ENCODE measurements at regions not wholly inside any gene's neighbourhood (a gene's known extent, or its start where the extent isn't known, plus 50 kb on each side); places are given as distances from the start of the nearest gene placed in this dataset.

DNA sequence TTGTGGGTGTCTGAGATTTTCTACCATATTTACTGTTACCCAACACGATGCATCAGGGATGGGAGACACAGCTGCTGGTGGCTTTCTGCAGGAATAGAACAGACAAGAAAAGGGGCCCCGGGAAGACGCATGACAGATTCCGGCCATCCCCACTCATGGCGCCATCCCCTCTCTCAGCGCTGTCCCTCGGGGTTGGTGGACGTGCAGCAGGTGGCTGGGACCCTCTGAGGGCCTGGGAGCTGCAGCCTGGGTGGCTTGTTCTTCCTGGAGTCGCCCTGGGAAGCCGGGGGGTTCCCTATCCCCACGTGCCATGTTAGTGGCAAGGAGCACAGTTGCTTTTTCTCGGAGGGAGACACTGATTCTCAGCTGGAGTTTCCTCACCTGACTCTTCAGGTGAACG, 1123.3 kb downstream of the BRD1 start:
- DNase-seq: no peak

DNA sequence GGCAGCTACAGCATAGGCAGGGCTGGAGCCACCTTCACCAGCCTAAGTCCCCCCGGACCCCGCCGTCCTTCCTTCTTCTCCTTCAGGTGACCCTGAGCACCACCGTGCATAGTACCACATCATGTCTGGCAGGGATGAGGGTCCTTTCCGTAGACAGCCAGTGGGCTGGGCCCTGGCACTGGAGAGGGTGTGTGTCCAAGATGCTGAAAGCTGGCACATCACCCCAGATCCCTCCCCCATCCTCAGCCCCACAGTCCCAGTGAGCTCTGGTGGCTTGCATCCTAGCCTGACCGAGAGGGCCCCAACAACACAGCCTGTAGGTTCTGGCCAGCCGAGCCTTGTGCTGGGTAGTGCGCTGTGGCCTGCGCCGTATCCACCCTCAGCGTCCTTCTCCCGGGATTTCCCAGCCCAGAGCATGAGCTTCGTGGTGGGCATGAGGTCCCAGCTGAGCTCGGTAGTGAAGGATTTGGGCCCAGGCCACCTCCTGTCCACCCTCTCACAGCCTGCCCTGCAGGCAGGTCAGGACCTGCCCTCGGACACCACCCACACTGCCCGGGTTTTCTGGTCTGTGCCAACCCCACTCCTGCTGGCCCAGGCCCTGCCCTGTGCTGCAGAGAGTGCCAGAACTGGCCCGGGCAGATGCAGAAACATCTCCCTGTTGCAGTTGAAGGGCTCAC, 1124.3 kb downstream of the BRD1 start:
- no peak for DNase-seq

DNA sequence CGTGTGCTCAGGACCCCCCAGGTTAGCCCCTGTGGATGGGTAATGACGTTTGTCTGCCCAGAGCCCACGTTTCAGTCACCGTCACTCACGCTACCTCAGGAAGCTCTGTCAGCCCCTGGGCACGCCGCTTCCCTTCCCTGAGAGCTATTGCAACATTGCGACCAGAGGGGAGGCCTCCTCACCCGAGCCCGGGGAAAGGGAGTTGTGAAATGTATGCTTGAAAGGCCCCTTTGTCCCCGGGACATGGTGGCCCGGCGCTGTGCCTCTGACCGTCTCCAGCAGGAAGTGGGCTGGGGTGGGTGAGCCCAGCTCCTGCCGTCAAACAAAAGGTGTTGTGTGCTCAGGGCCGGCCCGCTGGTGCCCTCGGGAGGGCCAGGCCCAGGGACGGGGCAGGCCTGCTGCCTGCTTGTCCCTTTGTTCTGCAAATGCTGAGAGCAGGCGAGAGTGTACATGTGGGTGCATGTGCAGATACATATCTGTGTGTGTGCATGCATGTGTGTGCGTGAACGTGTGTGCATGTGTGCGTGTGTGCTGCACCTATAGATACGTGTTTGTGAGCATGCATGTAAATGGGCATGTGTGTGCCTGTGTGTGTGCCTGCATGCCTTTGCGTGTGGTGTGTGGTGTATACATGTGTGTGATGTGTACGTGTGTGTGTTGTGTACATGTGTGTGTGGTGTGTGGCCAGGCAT, 1125.0 kb downstream of the BRD1 start:
- no peak for DNase-seq

DNA sequence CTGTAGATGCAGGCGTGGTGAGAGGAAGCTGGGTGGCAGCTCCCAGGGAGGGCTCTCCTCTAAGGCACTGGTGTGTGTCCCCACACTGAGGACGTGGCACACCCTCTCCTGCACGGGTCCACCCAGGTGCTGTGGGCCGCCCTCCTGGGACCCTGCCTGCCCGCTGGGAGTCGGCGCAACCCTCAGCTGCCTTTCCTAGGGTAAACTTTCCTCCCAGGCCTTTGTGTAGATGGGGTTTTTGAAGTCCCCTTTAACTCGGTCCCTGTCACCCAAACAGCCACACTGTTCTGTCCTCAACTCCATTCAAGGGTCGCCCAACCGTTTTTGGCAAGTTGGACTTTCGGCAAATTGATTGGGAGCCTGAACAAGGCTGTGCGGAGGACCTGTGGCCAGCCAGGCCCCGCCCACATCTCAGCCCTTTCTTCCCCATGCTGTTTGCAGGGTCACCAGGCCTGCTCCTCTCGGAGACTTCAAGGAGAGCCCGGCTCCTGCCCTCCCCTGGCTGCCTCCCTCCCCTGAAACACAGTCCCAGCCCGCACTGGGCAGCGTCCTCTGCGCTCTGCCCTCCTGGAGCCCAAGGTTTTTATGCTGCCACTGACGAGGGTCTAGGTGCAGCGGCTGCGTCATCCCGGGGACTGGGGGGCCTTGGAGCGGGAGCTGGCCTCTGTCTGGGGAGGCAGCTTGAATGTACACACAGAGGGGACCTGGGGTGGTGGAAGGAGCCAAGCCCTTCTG, 1126.2 kb downstream of the BRD1 start:
- DNase-seq: no peak

DNA sequence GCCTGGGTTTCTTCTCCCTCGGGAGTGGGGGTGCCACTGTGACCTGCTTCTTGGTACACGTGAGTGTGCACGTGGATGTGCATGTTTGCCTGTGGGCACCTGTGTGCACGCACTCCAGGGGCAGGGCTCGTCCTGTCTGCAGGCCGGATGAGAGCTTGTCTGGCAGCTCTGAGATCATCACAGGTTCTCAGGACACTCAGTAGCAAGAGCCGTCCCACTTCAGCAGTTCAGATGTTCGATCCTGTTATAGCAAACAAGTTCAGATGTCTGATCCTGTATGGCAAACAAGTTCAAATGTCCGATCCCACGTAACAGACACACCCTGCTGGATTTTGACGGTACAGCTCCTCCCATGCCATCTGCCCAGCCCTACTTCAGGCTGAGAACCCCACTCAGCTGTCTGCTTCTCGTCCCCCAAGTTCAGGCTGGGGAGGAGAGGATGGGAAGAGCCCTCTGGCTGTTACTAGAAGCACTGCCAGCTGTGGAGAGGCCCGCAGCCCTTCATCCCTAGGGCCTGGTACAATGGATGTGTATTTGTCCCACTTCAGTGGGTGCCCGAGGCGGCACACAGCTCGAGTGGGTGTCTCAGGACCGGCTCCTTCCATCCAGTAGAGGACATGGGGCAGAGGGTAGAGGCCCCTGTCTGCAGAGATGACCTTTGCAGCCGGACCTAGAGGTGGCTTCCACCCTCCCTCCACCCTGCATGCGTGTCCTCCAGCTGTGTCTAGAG, 1126.9 kb downstream of the BRD1 start:
- no peak for DNase-seq

DNA sequence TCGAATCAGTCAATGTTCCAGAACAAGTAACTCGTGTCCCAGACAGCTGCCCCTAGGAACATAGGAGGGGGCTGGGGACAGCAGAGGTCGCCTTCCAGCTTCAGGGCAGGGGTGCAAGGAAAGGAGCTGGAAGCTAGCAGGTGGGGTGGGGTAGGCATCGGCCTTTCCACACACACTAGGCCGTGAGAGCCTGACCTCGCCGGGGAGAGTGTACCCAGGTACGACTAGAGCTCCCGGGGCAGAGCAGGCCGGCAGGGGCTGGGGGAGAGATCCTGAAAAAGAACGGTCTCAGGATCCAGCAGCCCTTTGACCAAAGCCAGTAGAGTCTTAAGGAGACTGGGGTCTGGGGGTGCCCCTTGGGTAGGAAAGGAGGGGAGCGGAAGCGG, 1127.5 kb downstream of the BRD1 start:
- DNase-seq: no peak

DNA sequence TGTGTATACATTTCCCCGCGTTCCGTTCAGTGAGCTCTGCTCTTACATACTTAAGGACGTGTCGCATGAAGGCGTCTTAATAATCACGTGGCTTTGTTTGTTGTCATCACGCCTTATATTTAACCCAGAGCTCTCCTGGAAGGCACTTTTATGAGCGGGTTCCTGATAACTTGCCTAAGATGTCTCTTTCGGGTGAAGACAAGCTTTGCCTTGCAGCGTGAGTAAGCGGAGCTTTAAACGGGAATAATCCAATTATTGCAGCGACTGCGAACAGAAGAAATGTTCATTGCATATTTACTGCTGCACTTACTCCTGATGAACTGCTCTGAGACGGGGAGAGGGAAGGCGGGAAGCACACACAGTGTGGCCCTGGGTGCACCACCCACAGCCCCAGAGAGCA, 1128.2 kb downstream of the BRD1 start:
- no peak for DNase-seq

DNA sequence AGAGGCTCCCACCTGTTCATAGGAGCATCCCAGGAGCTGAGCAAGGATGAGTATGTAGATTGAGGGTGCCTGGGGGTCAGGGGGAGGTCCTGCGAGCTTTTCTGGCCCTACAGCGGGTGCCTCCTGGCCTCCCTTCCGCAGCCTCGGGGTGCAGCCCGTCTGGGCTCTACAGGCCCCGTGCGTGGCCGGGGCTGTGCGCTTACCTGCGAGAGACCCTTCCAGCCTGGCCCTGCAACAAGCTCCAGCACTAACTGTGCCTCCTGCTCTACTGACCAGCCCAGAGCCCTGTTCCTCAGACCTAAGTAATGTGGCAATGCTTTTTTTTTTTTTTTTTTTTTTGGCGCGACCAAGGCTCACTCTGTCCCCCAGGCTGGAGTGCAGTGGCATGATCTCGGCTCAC, 1129.1 kb downstream of the BRD1 start:
- no peak for DNase-seq

DNA sequence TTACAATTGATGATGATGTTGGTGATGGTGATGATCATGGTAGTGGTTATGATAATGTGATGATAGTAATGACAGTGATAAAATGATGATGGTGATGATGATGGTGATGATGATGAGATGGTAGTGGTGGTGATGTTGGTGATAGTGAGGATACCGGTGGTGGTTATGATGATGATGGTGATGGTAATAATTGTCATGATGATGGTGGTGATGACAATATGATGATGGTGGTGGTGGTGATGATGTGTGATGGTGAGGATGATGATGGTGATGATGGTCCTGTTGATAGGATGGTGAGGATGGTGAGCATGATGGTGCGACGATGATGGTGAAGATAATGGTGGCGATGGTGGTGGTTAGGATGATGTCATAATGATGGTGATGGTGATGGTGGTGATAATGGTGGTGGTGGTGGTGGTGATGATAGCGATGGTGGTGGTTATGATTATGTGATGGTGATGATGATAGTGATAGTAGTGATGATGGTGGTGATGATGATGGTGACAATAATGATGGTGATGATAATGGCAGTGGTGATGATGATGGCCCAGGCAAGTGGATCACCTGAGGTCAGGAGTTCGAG, 1129.9 kb downstream of the BRD1 start:
- no peak for DNase-seq

DNA sequence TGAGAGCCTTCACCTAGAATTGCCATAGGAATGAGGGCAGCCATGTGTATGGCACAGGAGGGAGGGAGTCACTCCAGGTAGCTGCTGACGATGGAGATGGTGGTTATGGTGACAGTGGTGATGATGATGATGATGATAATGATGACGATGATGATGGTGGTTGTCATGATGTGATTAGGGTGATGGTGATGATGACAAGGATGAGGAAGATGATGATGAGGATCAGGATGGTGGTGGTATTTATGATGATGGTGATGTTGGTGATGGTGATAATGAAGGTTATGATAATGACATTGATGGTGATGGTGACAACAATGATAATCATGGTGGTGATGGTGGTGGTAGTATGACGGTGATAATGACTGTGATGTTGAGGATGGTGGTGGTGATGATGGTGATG, 1130.5 kb downstream of the BRD1 start:
- DNase-seq: no peak

DNA sequence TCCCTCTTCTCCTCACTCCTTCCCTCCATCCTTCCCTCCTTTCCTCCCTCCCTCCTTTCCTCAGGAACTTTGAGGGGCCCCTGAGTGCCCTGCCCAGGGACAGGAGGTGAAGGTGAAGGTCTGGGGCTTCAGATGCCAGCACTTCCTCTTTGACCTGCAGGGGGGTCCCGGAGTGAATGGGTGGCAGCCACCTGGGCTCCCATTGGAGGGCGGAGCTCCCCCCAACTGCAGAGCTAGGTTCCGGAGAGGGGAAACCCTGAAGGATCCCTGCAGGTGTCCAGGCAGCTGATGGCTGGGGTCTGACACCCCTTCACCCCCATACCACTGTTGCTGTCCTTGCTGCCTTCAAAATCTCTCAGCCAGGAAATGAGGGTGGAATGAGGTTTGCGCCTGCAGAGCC, 1131.3 kb downstream of the BRD1 start:
- DNase-seq: no peak

DNA sequence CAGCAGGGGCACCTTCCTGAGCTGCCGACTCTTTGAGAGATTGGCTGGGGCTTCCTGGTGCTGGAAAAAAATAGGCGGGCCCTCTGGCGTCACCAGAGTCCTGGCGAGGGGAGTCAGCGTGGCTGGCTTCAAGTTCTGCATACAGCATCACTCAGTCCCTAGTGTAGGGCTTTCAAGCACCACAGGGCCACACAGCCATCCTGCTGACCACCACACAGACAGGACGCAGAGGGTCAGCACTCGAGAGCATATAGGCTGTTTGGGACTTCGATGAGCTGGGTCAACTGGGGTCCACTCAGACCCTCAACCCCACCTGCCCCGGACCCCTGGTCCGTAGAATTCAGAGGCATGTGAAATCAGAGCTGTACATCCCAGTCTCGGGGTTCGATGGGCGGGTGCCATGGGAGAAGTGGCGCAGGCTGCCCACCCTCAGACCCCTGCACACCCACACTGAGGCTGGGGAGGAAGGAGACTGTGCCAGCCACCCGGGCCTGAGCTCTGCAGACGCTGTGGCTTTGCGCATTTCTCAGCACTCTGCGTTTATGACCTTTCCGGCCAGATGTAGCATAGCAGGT, 1131.9 kb downstream of the BRD1 start:
- no peak for DNase-seq

DNA sequence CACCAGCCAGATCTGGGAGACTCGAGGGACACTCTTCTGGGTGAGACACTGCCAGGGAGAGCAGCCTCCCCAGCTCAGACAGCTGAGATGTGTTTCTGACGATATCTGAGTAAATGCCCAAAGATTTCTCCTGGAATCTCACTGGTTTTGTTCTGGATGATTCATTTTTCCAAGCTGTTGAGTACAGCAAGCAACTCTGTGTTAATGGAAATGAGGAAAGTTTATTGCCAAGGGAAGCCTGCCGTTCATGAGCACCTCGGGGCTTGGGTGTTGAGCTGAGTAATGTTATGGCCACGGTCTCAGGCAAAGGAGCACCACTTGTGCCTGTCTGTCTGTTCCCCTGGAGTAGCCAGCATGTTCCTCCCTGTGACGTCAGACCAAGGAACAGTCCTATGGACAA, 1132.4 kb downstream of the BRD1 start:
- DNase-seq: no peak

DNA sequence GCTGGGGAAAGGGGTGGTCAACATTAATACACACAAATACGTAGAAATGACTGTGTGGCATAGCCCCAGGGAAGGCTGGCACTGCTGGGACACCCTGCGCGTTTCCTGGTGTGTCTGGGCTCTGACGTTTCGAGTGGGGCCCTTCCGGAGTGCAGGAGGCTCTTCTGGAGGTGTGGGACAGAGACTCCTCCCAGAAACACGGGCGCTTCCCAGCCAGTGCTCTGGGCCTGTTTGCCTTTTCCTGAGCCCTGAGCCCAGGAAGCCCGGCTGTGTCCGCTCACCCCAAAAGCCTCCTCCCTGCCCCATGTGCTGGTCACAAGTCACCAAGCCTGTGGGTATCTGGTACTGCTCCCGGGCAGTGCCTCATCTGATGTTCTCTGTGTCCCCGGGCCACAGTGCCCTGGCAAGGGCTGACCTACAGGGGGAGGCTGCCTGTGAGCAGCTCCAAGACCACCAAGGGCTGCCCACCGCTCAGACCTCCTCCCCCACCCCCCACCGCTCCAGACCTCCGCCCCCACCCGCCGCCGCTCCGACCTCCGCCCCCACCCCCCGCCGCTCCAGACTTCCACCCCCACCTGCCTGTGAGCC, 1133.3 kb downstream of the BRD1 start:
- DNase-seq: no peak

DNA sequence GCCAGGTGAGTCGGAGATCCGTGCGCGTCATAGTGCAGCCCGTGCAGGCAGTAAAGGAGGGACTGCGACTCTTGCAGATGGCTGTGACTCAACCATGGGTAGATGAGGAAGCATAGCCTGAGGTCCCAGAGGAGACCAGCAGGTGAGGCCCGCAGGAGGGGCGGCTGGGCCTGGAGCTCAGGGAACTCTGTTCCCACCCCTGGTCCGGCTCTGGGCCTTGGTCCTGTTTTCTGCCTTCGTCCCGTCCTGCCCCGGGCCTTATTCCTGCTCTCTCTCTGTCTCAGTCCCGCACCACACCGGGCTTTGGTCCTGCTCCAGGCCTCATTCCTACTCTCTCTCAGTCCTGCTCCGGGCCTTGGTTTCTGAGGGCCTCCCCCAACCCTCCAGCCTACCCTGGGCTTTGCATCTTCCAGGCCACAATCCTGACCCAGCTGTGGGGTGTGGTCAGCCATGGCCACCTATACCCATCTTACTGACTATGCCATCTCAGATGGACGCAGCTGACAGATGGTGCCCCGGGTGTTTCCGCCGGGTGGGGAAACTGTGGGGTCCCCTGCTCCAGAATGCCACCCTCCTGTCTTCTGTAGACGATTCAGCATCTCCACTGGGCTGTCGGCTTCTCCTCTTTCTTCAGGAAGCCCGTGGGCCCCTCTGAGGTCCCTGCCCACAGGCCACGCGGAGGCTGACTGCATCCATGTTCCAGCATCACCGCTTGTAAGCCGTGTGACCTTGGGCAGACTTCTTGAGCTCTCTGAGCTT, 1134.1 kb downstream of the BRD1 start:
- DNase-seq: no peak

DNA sequence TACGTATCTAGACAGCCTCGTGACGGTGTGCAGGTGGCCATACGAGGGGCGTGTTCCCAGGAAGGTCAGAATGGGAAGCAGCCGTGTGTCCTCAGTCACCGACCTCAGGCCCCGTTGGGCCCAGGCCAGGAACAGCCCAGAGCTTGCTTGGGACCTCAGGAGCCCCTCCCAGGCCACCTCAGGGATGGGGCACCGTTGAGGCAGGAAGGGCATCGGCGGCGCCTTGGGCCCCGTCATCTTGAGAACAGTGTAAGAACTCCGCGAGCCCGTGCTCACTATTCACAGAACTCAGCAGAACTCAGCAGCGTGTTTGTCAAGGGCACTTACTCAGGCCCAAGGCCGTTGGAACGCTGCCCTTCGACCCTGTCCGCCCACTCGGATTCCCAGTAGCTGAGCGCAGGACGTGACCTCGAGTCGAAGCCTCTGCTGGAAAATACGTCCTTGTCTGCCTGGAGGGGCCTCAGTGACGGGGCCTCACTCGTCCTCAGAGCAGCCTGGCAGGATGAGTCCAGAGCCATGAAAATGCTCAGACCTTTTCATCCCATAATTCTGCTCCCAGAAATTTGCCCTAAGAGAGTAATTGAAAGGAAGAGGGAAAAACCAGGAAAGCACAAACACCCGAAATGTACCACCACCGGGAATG, 1134.8 kb downstream of the BRD1 start:
- no peak for DNase-seq

DNA sequence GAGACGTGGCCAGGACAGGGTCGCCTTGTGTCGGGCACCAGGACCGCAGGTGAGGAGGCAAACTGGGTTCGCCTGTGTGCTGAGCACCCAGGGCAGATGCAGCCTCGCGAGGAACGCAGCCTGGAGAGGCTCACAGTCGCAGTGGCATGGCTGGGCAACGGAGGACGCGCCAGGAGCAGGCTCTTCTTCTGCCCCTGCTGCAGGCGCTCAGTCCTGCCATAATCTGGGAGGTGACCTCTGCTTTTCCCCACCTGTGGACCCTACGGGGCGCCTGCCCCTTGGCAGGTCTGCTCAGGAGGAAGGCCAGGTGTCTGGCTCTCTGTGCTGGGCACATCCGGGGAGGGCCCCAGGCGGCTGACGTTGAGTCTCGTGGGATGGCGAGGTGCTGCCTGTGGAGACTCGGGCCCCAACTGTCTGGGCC, 1136.2 kb downstream of the BRD1 start:
- no peak for DNase-seq

DNA sequence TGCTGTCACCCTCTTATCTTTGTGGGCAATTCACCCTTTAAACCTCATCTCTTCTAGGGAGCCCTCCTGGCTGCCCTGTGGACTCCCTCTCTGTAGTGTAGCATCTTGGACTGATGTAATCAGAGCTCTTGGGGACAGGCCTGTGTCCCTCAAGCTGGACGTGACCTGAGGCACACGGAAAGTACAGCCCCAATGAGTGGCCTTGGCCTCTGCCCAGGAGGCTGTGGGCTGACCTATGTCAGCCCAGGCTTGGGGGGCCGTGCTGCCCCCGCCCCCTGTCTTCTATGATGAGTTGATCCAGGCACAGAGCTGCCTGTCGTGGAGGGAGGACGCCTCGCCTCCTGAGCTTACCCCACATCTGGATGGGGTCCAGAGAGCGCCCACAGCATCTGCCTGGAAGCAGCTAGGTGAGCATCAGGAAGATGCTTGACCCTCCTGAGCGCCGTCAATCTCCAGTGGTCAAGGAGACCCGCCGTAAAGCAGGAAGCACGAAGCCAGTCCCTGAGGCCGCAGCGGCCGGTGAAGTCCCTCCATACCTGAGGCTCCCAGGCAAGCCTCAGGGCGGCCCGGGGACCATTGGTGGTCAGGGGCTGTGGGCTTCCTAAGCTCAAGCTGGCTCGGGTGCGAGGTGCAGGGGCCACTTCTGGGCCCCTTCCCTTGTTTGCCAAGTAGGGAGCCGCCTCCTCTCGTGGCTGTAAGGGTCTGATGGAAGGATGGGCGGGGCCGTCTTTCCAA, 1136.9 kb downstream of the BRD1 start:
- DNase-seq: no peak

DNA sequence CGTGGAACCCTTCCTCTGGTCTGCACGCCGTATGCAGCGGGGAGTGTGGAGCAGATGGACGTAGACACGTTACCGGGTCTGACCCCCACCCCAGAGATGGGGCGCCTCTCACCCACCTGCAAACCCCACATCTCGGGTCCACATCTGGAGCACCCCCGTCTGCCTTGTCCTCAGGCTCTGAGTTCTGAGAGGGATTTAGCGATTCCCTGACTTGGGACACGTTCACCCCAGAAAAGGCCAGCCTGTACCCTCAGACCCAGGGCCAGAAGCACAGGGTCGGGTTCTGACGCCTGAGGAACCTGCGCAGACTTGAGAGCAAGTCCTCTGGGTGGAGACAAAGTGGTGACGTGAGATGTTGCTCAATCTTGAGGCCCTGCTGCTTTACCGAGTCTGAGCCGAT, 1138.5 kb downstream of the BRD1 start:
- DNase-seq: no peak

DNA sequence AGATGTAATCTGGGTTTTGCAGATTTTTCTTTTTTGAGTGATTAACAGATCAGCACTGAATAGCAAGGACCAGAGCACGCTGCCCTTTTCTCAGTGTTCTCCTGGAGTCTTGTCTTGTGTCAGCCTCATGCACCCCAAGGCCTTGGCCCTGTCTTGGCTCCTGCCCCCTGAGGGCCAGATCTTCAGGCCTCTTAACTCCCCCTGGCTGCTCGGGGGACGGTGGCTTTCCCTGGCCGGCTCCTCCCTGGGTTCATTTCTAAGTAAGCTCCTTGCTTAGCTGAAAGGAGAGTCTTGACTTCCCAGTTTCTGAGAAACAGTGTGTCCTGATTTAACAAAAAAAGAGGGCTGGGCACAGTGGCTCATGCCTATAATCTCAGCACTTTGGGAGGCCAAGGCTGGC, 1139.3 kb downstream of the BRD1 start:
- DNase-seq: no peak

Data from NCI-H345 (cell line).